ENCODE measurements at regions not wholly inside any gene's neighbourhood (a gene's known extent, or its start where the extent isn't known, plus 50 kb on each side); places are given as distances from the start of the nearest gene placed in this dataset.

DNA sequence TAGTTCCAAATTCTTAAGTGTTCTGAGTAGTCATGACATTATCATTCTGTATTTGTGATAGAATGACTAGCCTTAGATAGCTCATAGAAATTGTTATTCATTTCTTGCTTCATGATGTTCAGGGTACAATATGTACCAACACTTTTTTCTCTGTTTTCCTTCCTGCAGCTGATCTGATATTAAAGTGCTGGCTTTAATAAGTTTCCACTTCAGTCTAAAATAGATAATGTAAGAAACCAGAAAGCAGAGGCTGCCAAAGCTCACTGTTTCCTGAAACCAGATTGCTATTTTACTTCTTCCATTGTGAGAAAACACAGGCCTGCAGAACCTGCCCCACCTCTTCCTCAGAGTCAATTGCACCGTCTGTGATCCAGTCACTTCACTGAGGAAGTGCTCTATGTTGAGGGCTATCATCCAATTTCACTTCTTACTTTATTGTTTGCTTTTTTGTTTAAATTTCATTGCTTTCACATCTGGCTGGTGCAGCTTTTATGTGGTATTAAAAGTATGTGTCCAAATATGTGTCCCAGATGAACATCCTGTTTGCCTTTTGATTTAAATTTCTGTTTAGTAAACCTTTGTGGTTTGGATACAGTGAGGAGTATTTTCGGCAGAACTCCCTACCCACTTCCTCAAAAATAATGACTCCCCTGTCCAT lies 652.1 kb downstream of the ANKRD50 start:
- Histone ChIP-seq H3K4me3 (ENCODE audit: low read depth, low read length) (no peak overlapping the region), H3K36me3 (replicated peaks) (no peaks in the 10 kb centered on the region), H3K27me3 (replicated peaks) (no peaks in the 10 kb centered on the region), H3K27ac (peak overlapping the region; percentile 57)
- in situ Hi-C loops (cut with HindIII; ENCODE audit: low pct_ligation_motif_present, low sequenced_read_pairs), result no loop called here
- TF ChIP-seq, protein P1, sequence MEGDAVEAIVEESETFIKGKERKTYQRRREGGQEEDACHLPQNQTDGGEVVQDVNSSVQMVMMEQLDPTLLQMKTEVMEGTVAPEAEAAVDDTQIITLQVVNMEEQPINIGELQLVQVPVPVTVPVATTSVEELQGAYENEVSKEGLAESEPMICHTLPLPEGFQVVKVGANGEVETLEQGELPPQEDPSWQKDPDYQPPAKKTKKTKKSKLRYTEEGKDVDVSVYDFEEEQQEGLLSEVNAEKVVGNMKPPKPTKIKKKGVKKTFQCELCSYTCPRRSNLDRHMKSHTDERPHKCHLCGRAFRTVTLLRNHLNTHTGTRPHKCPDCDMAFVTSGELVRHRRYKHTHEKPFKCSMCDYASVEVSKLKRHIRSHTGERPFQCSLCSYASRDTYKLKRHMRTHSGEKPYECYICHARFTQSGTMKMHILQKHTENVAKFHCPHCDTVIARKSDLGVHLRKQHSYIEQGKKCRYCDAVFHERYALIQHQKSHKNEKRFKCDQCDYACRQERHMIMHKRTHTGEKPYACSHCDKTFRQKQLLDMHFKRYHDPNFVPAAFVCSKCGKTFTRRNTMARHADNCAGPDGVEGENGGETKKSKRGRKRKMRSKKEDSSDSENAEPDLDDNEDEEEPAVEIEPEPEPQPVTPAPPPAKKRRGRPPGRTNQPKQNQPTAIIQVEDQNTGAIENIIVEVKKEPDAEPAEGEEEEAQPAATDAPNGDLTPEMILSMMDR (IDR thresholded peaks at IDR 0.05; ENCODE audit: low read depth, low read length, missing control alignments), result no peak
- peak; percentile 31 for DNase-seq

DNA sequence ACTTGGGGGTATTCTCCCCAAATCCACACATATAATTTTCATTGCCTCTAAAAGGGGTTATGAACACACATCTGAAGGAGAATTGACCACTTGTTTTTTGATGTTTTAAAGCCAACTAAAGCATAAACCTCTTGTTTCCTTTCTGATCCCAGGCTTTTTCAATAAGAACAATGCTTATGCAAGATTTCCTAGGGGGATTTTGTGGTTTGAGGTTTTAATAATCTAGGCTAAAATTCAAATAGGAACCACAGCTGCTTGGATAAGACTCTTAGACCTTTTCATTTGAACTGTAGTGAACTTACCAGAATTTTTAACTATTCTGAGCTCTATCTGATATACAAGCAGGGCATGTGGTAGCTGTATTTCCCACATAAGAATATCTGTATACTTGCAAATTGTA lies 651.1 kb downstream of the ANKRD50 start:
- Histone ChIP-seq H3K36me3 (replicated peaks) (no peaks in the 10 kb centered on the region), H3K27ac (peak overlapping the region; percentile 57), H3K4me3 (ENCODE audit: low read depth, low read length) (no peak overlapping the region), H3K27me3 (replicated peaks) (no peaks in the 10 kb centered on the region)
- no peak for DNase-seq
- TF ChIP-seq, protein P1 (IDR thresholded peaks at IDR 0.05; ENCODE audit: low read depth, low read length, missing control alignments), result no peak
- in situ Hi-C loops (cut with HindIII; ENCODE audit: low pct_ligation_motif_present, low sequenced_read_pairs), result no loop called here

DNA sequence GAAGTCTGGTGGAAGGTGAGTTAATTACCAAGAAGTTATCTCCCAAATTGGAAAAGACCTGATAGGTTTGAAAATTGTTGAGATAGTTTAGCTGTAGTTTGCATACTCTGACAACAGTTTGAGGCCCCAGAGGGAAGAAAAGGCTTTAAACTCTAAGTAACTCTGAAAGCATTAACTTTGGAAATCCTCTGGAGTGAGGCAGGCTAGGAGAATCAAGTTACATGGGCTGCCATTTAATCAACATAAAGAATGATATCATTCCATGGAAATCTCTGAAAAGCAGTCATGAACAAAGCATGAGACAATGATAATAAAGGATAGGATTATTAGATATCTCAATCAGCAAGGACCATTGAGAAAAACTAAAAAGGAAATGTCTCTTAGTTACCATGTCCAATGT lies 647.1 kb downstream of the ANKRD50 start:
- in situ Hi-C loops (cut with HindIII; ENCODE audit: low pct_ligation_motif_present, low sequenced_read_pairs), result no loop called here
- TF ChIP-seq, protein P1 (IDR thresholded peaks at IDR 0.05; ENCODE audit: low read depth, low read length, missing control alignments), result no peak
- Histone ChIP-seq H3K4me3 (ENCODE audit: low read depth, low read length) (no peak overlapping the region), H3K36me3 (replicated peaks) (no peaks in the 10 kb centered on the region), H3K27ac (no peak overlapping the region), H3K27me3 (replicated peaks) (no peaks in the 10 kb centered on the region)
- no peak for DNase-seq

DNA sequence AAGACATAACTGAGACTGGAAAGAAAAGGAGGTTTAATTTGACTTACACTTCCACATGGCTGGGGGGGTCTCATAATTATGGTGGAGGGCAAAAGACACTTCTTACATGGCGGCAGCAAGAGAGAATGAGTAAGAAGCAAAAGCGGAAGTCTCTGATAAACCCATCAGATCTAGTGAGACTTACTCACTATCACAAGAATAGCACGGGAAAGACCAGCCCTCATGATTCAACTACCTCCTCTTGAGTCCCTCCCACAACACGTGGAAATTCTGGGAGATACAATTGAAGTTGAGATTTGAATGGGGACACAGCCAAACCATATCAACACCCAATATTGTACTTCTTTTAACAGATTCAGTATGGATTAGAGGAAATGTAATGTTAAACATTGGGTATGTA lies 646.6 kb downstream of the ANKRD50 start:
- no peak overlapping the region for H3K4me3 ChIP-seq (ENCODE audit: low read depth, low read length)
- H3K36me3 ChIP-seq (replicated peaks), result no peaks in the 10 kb centered on the region
- in situ Hi-C loops (cut with HindIII; ENCODE audit: low pct_ligation_motif_present, low sequenced_read_pairs), result no loop called here
- TF ChIP-seq, protein P1 (IDR thresholded peaks at IDR 0.05; ENCODE audit: low read depth, low read length, missing control alignments), result no peak
- H3K27ac ChIP-seq, result no peak overlapping the region
- DNase-seq, result no peak
- no peaks in the 10 kb centered on the region for H3K27me3 ChIP-seq (replicated peaks)

DNA sequence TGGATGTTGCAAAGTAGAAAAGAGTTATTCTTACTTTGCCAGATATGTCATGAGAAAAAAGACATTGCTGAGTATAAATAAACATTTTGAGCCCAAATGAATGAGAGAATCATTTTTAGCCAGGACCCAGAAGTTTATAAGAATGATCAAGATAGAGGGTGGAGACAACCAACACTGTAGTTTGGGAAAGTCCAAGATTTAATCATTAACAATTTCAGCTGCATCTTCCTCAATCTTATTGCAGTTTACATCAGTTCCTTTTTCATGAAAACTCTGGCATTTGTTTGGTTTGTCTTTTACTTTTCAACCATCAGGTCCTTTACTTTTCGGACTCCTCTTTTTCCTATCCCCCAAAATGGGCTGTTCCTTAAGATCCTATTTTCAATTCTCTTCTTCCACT lies 645.9 kb downstream of the ANKRD50 start:
- no peak for DNase-seq
- Histone ChIP-seq H3K4me3 (ENCODE audit: low read depth, low read length) (no peak overlapping the region), H3K27me3 (replicated peaks) (no peaks in the 10 kb centered on the region), H3K36me3 (replicated peaks) (no peaks in the 10 kb centered on the region), H3K27ac (no peak overlapping the region)
- TF ChIP-seq, protein P1 (IDR thresholded peaks at IDR 0.05; ENCODE audit: low read depth, low read length, missing control alignments), result no peak
- in situ Hi-C loops (cut with HindIII; ENCODE audit: low pct_ligation_motif_present, low sequenced_read_pairs), result no loop called here

DNA sequence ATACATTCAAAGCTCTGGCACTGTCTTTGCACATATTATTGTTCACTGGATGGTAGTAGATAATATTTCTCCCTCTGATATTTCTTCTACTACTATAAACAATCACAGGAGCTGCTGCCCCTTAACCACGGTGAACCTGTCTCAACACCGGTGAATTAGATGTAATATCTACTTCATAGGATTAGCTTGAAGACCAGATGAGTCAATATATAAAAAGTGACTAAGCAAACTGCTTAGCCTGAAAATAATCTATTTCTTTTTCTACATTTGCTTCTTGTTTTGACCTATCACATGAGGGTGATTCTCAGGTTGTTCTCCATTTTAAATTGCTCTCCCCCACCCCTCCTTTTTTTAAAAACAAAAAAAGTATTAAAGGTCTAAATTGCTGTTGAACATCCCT lies 645.5 kb downstream of the ANKRD50 start:
- no peak overlapping the region for H3K27ac ChIP-seq
- no peak overlapping the region for H3K4me3 ChIP-seq (ENCODE audit: low read depth, low read length)
- in situ Hi-C loops (cut with HindIII; ENCODE audit: low pct_ligation_motif_present, low sequenced_read_pairs), result no loop called here
- no peaks in the 10 kb centered on the region for H3K36me3 ChIP-seq (replicated peaks)
- DNase-seq, result no peak
- TF ChIP-seq, protein P1 (IDR thresholded peaks at IDR 0.05; ENCODE audit: low read depth, low read length, missing control alignments), result no peak
- H3K27me3 ChIP-seq (replicated peaks), result no peaks in the 10 kb centered on the region

Measured in brain microvascular endothelial cell (primary cell).